ENCODE measurements at regions not wholly inside any gene's neighbourhood (a gene's known extent, or its start where the extent isn't known, plus 50 kb on each side); places are given as distances from the start of the nearest gene placed in this dataset.

- POLR2A ChIA-PET = interaction anchor here (0.7 kb wide), 1 partner anchor 49 kb away, joined by 10 read pairs; no protein-coding TSS in a partner anchor
- CTCF ChIA-PET = interaction anchor here (0.8 to 2.4 kb wide), 4 partner anchors 11 to 1140 kb away, joined by 3 to 13 read pairs (median 4); no protein-coding TSS in a partner anchor
- DNase-seq = peak; percentile 8
Measured at GRCh38 chr7:19491821-19492452, 216.9 kb downstream of the POLR1F start.

More at GRCh38 chr7:19491821-19492452, 216.9 kb downstream of the POLR1F start:
- Histone ChIP-seq H4K20me1 (ENCODE audit: control insufficient read depth, insufficient read depth, low read length, poor library complexity, severe bottlenecking) (no peaks in the 10 kb centered on the region), H3K4me1 (ENCODE audit: control insufficient read depth in 2 of 2, insufficient read depth in 2 of 2, low read length in 2 of 2) (no peaks in the 10 kb centered on the region), H3K79me2 (ENCODE audit: control insufficient read depth, insufficient read depth, low read length) (no peaks in the 10 kb centered on the region), H3K9me3 (ENCODE audit: control extremely low read depth in 1 of 3, control insufficient read depth in 2 of 3, insufficient read depth in 1 of 3, low read length in 2 of 3) (peaks cover 0 to 10% (median 0%) of the 10 kb centered on the region in 3 donors), H3K4me2 (replicated peaks; ENCODE audit: low read depth, low read length, poor library complexity, severe bottlenecking) (no peak overlapping the region), H3K9ac (ENCODE audit: low read length) (no peak overlapping the region), H3K27ac (ENCODE audit: low read length in 2 of 2) (no peak overlapping the region), H3K36me3 (replicated peaks in 1 of 2; ENCODE audit: control extremely low read depth in 1 of 2, control insufficient read depth in 1 of 2, extremely low read depth in 1 of 2, insufficient read depth in 2 of 2, low read length in 1 of 2) (no peaks in the 10 kb centered on the region), H3K4me3 (ENCODE audit: control extremely low read depth in 1 of 5, extremely low read depth in 1 of 5, insufficient read depth in 1 of 5, low read depth in 2 of 5, low read length in 4 of 5) (no peak overlapping the region), H3K27me3 (replicated peaks in 1 of 4; ENCODE audit: control extremely low read depth in 1 of 4, control insufficient read depth in 3 of 4, insufficient read depth in 4 of 4, low read length in 3 of 4) (no peaks in the 10 kb centered on the region), H2AFZ (ENCODE audit: insufficient read depth, low read depth, low read length, poor library complexity, severe bottlenecking) (no peak overlapping the region)
- Mint-ChIP-seq H3K27ac (no peak overlapping the region), H3K4me1 (no peaks in the 10 kb centered on the region), H3K9me3 (ENCODE audit: insufficient read depth) (no peaks in the 10 kb centered on the region), H3K27me3 (no peaks in the 10 kb centered on the region), H3K4me3 (no peak overlapping the region)
- intact Hi-C loops (cut with micrococcal nuclease) = loop anchor here (5.0 kb wide), 1 partner anchor 1145 kb away; no protein-coding TSS in a partner anchor
- no peak for ATAC-seq (ENCODE audit: low read depth)
- peak; percentile 63 for TF ChIP-seq CTCF (IDR thresholded peaks at IDR 0.05)
- TF ChIP-seq EZH2 (IDR thresholded peaks at IDR 0.05; ENCODE audit: borderline replicate concordance, insufficient read depth, low read depth, low read length, poor library complexity, severe bottlenecking) = no peak
- WGBS (ENCODE audit: insufficient coverage) = no CpG with 5 or more reads among the region's 7 CpGs

Data from B cell (primary cell).